ENCODE measurements at regions not wholly inside any gene's neighbourhood (a gene's known extent, or its start where the extent isn't known, plus 50 kb on each side); places are given as distances from the start of the nearest gene placed in this dataset.

- POLR2A ChIA-PET: no interaction called here
- WGBS (ENCODE audit: low lambda C conversion rate): 1% methylated on average over 6 of the region's 6 CpGs
- CTCF ChIA-PET (ENCODE audit: low intra/inter-chr PET ratio, low total read pairs): no interaction called here
- ATAC-seq: no peak
- Histone ChIP-seq H4K20me1 (ENCODE audit: insufficient read depth, low read length) (no peaks in the 10 kb centered on the region), H3K4me1 (ENCODE audit: insufficient read depth, low read length) (no peaks in the 10 kb centered on the region), H2AFZ (ENCODE audit: low read length) (no peak overlapping the region), H3K36me3 (replicated peaks in 1 of 2; ENCODE audit: control insufficient read depth in 1 of 2, insufficient read depth in 2 of 2, low read length in 2 of 2) (no peaks in the 10 kb centered on the region), H3K27ac (ENCODE audit: extremely low read length, insufficient read depth, low read length) (no peak overlapping the region), H3K9ac (ENCODE audit: insufficient read depth, low read depth, low read length) (no peak overlapping the region), H3K9me3 (ENCODE audit: low read length) (no peaks in the 10 kb centered on the region), H3K4me2 (ENCODE audit: low read depth, low read length) (no peak overlapping the region), H3K79me2 (ENCODE audit: insufficient read depth, low read length) (no peaks in the 10 kb centered on the region), H3K4me3 (replicated peaks in 1 of 3; ENCODE audit: insufficient read depth in 1 of 3, low read depth in 2 of 3, low read length in 3 of 3) (no peak overlapping the region), H3K27me3 (ENCODE audit: control insufficient read depth in 1 of 2, insufficient read depth in 2 of 2, low read length in 2 of 2) (no peaks in the 10 kb centered on the region)
- no peak for DNase-seq (ENCODE audit: low spot score)
- in situ Hi-C loops (cut with HindIII; ENCODE audit: extremely low pct_ligation_motif_present, low pct_unique_long_range_greater_than_20kb): no loop called here
- no peak for FAIRE-seq
- BruUV-seq (replicated peaks): no TSS peak
- no peak for TF ChIP-seq ATM (IDR thresholded peaks at IDR 0.05; ENCODE audit: borderline replicate concordance)
- TF ChIP-seq SUZ12 (IDR thresholded peaks at IDR 0.05; ENCODE audit: low read depth, low read length): no peak
- no peak for TF ChIP-seq ZNF816 (CRISPR knock-in tag; IDR thresholded peaks at IDR 0.05; ENCODE audit: borderline replicate concordance)
- no peak for TF ChIP-seq JUND (CRISPR knock-in tag; IDR thresholded peaks at IDR 0.05)
- TF ChIP-seq PRDM15 (CRISPR knock-in tag; IDR thresholded peaks at IDR 0.05): no peak
- TF ChIP-seq NR2F1 (CRISPR knock-in tag; IDR thresholded peaks at IDR 0.05): no peak
- TF ChIP-seq ZSCAN20 (CRISPR knock-in tag; IDR thresholded peaks at IDR 0.05; ENCODE audit: borderline replicate concordance): no peak
- no peak for TF ChIP-seq TBP (CRISPR knock-in tag; IDR thresholded peaks at IDR 0.05)
- TF ChIP-seq TEF (CRISPR knock-in tag; IDR thresholded peaks at IDR 0.05): no peak
- intact Hi-C loops (cut with micrococcal nuclease; ENCODE audit: unreplicated experiment): no loop called here
These were observed 1425.7 kb upstream of the TENM3 start for GRCh38 chr4:180817529-180817928.

All from HepG2 (cell line).